ENCODE measurements at regions not wholly inside any gene's neighbourhood (a gene's known extent, or its start where the extent isn't known, plus 50 kb on each side); places are given as distances from the start of the nearest gene placed in this dataset.

DNA sequence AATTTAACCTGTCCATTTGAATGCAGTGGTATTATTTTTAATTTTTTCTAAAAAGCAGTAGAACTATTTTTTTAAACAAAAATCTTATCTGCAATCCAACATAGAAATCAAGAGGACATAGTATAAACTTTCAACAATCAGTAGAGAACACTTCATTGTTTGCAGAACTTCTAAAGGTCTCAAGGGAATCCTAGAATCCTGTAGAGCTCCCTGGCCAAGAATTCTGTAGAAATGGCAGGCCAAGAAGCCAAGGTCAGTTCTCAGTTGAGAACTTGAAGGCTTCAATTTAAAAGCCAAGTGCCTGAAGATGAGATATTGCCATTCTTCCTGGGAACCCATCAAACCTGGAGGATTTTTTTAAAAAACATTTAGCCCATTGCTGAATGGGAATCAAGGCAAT, 199.2 kb upstream of the KLF4 start:
- H2AFZ ChIP-seq (ENCODE audit: control insufficient read depth, low read length) = no peak overlapping the region
- H3K9me3 ChIP-seq (ENCODE audit: control insufficient read depth, low read depth, low read length) = no peaks in the 10 kb centered on the region
- H3K4me1 ChIP-seq (ENCODE audit: control insufficient read depth, extremely low read depth, insufficient read depth, low read length) = peaks cover 4% of the 10 kb centered on the region
- H3K36me3 ChIP-seq (ENCODE audit: control insufficient read depth in 2 of 2, extremely low read depth in 1 of 2, insufficient read depth in 2 of 2, low read length in 2 of 2) = no peaks in the 10 kb centered on the region
- FAIRE-seq (no peak), DNase-seq (ENCODE audit: low read depth, low spot score) (no peak)
- H3K27ac ChIP-seq (ENCODE audit: control insufficient read depth, insufficient read depth, low read length) = no peak overlapping the region
- H3K9ac ChIP-seq (ENCODE audit: control insufficient read depth, extremely low read depth, insufficient read depth, low read length) = no peak overlapping the region
- dilution Hi-C loops (cut with MboI; ENCODE audit: extremely low pct_ligation_motif_present, low sequenced_read_pairs) = no loop called here
- H3K4me3 ChIP-seq (ENCODE audit: control insufficient read depth in 2 of 3, extremely low read depth in 1 of 3, insufficient read depth in 2 of 3, low read depth in 1 of 3, low read length in 3 of 3) = no peak overlapping the region
- no peak overlapping the region for H3K4me2 ChIP-seq (ENCODE audit: control insufficient read depth, extremely low read depth, insufficient read depth, low read depth, low read length)
- TF ChIP-seq CTCF (optimal IDR thresholded peaks at IDR 0.05 in 1 of 3, IDR thresholded peaks at IDR 0.05 in 1 of 3, conservative IDR thresholded peaks at IDR 0.05 in 1 of 3; ENCODE audit: extremely low read depth in 1 of 3, insufficient read depth in 2 of 3, low read length in 3 of 3) (no peak), EZH2 (IDR thresholded peaks at IDR 0.05; ENCODE audit: low read length) (no peak)
- no peaks in the 10 kb centered on the region for H3K79me2 ChIP-seq (ENCODE audit: control insufficient read depth, insufficient read depth, low read length)
- H4K20me1 ChIP-seq (ENCODE audit: control insufficient read depth, extremely low read depth, insufficient read depth, low read length) = no peaks in the 10 kb centered on the region
- no peaks in the 10 kb centered on the region for H3K9me1 ChIP-seq (ENCODE audit: control insufficient read depth, extremely low read depth, insufficient read depth, low read length)
- H3K27me3 ChIP-seq (ENCODE audit: control insufficient read depth, extremely low read depth, insufficient read depth, low read length) = no peaks in the 10 kb centered on the region

- no peak for DNase-seq (ENCODE audit: low read depth, low spot score)
- FAIRE-seq = no peak
- H3K9me3 ChIP-seq (ENCODE audit: control insufficient read depth, low read depth, low read length) = no peaks in the 10 kb centered on the region
These were observed 196.3 kb upstream of the KLF4 start for GRCh38 chr9:107685901-107686300.

More at GRCh38 chr9:107685901-107686300, 196.3 kb upstream of the KLF4 start:
- Histone ChIP-seq H3K9ac (ENCODE audit: control insufficient read depth, extremely low read depth, insufficient read depth, low read length) (no peak overlapping the region), H3K9me1 (ENCODE audit: control insufficient read depth, extremely low read depth, insufficient read depth, low read length) (no peaks in the 10 kb centered on the region), H3K4me1 (ENCODE audit: control insufficient read depth, extremely low read depth, insufficient read depth, low read length) (no peaks in the 10 kb centered on the region), H2AFZ (ENCODE audit: control insufficient read depth, low read length) (no peak overlapping the region), H3K4me3 (ENCODE audit: control insufficient read depth in 2 of 3, extremely low read depth in 1 of 3, insufficient read depth in 2 of 3, low read depth in 1 of 3, low read length in 3 of 3) (no peak overlapping the region), H3K4me2 (ENCODE audit: control insufficient read depth, extremely low read depth, insufficient read depth, low read depth, low read length) (no peak overlapping the region), H3K27me3 (ENCODE audit: control insufficient read depth, extremely low read depth, insufficient read depth, low read length) (no peaks in the 10 kb centered on the region), H3K27ac (ENCODE audit: control insufficient read depth, insufficient read depth, low read length) (no peak overlapping the region), H3K79me2 (ENCODE audit: control insufficient read depth, insufficient read depth, low read length) (no peaks in the 10 kb centered on the region), H3K36me3 (ENCODE audit: control insufficient read depth in 2 of 2, extremely low read depth in 1 of 2, insufficient read depth in 2 of 2, low read length in 2 of 2) (no peaks in the 10 kb centered on the region), H4K20me1 (ENCODE audit: control insufficient read depth, extremely low read depth, insufficient read depth, low read length) (no peaks in the 10 kb centered on the region)
- dilution Hi-C loops (cut with MboI; ENCODE audit: extremely low pct_ligation_motif_present, low sequenced_read_pairs) = no loop called here
- TF ChIP-seq EZH2 (IDR thresholded peaks at IDR 0.05; ENCODE audit: low read length) (no peak), CTCF (optimal IDR thresholded peaks at IDR 0.05 in 1 of 3, IDR thresholded peaks at IDR 0.05 in 1 of 3, conservative IDR thresholded peaks at IDR 0.05 in 1 of 3; ENCODE audit: extremely low read depth in 1 of 3, insufficient read depth in 2 of 3, low read length in 3 of 3) (no peak)

Measured in keratinocyte (primary cell).